ENCODE measurements at regions not wholly inside any gene's neighbourhood (a gene's known extent, or its start where the extent isn't known, plus 50 kb on each side); places are given as distances from the start of the nearest gene placed in this dataset.

DNA sequence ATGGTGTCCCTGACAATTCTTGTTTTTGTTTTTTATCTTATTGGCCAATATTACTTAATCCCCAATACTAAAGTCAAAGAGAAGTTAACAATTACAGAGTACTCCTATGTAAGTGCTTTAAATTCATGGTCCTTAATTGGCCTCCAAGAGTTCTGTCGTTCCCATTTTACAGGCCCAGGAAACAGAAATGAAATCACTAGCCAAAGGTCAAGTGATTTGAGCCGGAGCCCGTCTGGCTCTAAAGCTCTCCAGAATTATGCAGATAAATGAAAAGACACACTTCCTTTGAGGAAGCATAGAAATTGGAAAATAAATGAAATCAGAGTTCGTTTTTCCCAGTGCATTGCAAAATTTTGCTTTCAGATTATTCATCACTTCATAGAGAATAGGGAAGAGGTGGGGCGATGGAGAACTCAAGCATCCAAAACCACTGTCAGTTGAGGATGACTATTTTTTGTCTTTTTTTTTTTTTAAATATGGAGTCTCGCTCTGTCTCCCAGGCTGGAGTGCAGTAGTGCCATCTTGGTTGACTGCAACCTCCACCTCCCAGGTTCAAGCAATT, 78.5 kb downstream of the MAP1LC3B2 start:
- Histone ChIP-seq H3K27ac (ENCODE audit: low read depth, low read length, severe bottlenecking) (no peak overlapping the region), H3K9me3 (ENCODE audit: control insufficient read depth, low read length) (no peaks in the 10 kb centered on the region), H3K4me3 (ENCODE audit: extremely low read depth, insufficient read depth, low read length, poor library complexity, severe bottlenecking) (no peak overlapping the region), H3K36me3 (ENCODE audit: control insufficient read depth, insufficient read depth, low read length) (no peaks in the 10 kb centered on the region), H3K4me1 (ENCODE audit: control insufficient read depth, insufficient read depth, low read length, poor library complexity, severe bottlenecking) (no peaks in the 10 kb centered on the region)
- 89 to 97% methylated on average over 3 to 4 of the region's 6 CpGs for WGBS, 2 experiments (ENCODE audit: insufficient coverage in 2 of 2)

DNA sequence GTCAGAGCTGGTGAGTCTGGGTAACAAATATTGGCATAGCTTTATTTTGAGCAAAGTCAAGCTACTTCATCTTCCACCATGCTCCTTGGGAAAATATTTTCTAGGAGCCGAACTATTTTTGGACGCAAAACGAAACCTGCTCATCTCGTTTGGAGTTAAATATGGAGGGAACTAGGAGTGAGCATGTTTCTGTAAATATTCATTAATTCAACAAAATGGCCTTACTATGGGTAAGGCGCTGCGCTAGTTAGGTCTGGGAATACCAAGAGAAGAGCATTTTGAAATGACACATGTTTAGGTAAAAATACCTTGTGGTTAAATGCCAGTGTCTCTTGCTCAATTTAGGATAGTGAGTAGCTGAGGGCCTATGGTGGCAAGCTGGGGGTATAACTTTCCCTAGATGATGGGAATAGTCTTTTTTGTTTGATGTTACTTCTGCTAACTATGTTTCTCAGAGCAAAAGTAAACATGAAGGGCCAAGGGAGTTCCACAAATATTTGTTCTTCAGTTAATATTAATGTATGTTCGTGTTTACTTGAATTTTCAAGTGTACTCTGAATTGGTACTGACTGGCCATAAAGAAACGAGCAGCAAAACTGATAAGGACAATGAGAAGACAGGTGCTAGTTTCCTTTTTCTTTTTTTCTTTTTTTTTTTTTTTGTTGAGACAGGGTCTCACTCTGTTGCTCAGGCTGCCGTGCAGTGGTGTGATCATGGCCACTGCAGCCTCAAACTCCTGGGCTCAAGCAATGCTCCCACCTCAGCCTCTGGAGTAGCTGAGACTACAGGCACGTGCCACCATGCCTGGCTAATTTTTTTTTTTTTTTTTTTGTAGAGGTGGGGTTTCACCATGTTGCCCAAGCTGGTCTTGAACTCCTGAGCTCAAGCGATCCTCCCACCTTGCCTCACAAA, 77.7 kb downstream of the MAP1LC3B2 start:
- Histone ChIP-seq H3K9me3 (ENCODE audit: control insufficient read depth, low read length) (no peaks in the 10 kb centered on the region), H3K36me3 (ENCODE audit: control insufficient read depth, insufficient read depth, low read length) (no peaks in the 10 kb centered on the region), H3K4me3 (ENCODE audit: extremely low read depth, insufficient read depth, low read length, poor library complexity, severe bottlenecking) (no peak overlapping the region), H3K27ac (ENCODE audit: low read depth, low read length, severe bottlenecking) (no peak overlapping the region), H3K4me1 (ENCODE audit: control insufficient read depth, insufficient read depth, low read length, poor library complexity, severe bottlenecking) (no peaks in the 10 kb centered on the region)
- WGBS, 2 experiments (ENCODE audit: insufficient coverage in 2 of 2) = 71 to 87% methylated on average over 1 to 5 of the region's 11 CpGs

DNA sequence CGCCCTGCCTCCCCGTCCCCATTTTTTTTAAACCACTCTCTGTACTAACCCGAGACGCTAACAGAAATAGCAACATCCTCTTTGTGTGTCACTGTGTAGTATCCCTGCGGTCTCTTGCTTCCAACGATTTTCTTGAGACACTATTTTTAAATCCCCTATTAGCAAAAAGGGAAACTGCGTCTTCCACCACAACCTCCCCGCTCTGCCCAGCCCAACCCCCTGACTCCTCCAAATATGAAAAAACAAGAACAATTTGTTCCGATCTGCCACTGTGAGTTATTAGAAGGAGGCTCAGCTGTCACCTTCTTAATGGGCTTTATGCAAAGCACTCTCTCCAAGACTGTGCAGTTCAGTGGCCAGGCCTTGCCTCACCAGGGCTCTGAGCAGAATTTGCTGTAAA, 76.3 kb downstream of the MAP1LC3B2 start:
- Histone ChIP-seq H3K4me1 (ENCODE audit: control insufficient read depth, insufficient read depth, low read length, poor library complexity, severe bottlenecking) (no peaks in the 10 kb centered on the region), H3K9me3 (ENCODE audit: control insufficient read depth, low read length) (no peaks in the 10 kb centered on the region), H3K4me3 (ENCODE audit: extremely low read depth, insufficient read depth, low read length, poor library complexity, severe bottlenecking) (no peak overlapping the region), H3K36me3 (ENCODE audit: control insufficient read depth, insufficient read depth, low read length) (no peaks in the 10 kb centered on the region), H3K27ac (ENCODE audit: low read depth, low read length, severe bottlenecking) (no peak overlapping the region)
- 89 to 90% methylated on average over 7 of the region's 9 CpGs for WGBS, 2 experiments (ENCODE audit: insufficient coverage in 2 of 2)

DNA sequence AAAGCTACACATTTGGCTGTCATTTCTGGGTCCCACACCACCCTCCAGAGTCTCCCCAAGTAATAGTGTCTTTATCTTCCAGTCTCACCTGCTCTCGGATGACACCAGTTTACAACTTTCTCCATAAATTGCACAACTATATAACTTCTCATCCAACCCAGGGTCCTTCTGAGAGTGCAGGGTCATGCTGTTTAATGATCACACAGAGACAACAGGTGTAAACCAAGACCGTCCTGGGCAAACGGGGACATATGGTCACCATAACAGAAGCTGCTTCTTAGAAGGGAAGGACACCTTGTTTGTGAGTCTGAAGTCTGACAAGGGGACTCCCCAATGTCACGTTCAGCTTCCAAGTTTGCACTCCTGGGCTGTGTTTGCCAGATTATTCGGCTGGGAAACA, 74.3 kb downstream of the MAP1LC3B2 start:
- H3K36me3 ChIP-seq (ENCODE audit: control insufficient read depth, insufficient read depth, low read length) = no peaks in the 10 kb centered on the region
- 77 to 84% methylated on average over 4 to 5 of the region's 5 CpGs for WGBS, 2 experiments (ENCODE audit: insufficient coverage in 2 of 2)
- H3K4me1 ChIP-seq (ENCODE audit: control insufficient read depth, insufficient read depth, low read length, poor library complexity, severe bottlenecking) = no peaks in the 10 kb centered on the region

DNA sequence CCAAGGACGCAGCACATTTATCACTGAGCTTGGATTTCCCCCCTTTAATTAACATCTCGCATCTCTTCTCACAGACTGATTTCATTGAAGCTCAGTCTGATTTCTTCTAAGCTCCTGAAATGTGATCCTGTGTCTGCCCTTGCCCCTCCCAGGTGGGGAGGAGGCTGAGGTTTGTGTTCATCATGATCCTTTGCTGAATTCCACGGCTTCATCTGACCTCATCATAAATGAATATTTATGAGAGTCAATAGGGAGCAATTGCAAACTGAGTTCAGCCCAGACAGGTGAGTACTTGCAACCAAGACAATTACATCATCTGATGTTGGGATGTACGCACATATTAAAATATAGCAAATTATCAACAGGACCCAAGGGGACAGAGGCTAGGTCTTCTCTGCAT, 72.4 kb downstream of the MAP1LC3B2 start:
- no peaks in the 10 kb centered on the region for H3K4me1 ChIP-seq (ENCODE audit: control insufficient read depth, insufficient read depth, low read length, poor library complexity, severe bottlenecking)
- no peak overlapping the region for H3K4me3 ChIP-seq (ENCODE audit: extremely low read depth, insufficient read depth, low read length, poor library complexity, severe bottlenecking)
- 90 to 100% methylated on average over 2 of the region's 4 CpGs for WGBS, 2 experiments (ENCODE audit: insufficient coverage in 2 of 2)
- no peaks in the 10 kb centered on the region for H3K9me3 ChIP-seq (ENCODE audit: control insufficient read depth, low read length)
- no peaks in the 10 kb centered on the region for H3K36me3 ChIP-seq (ENCODE audit: control insufficient read depth, insufficient read depth, low read length)
- no peak overlapping the region for H3K27ac ChIP-seq (ENCODE audit: low read depth, low read length, severe bottlenecking)

More for the DNA sequence above, 74.3 kb downstream of the MAP1LC3B2 start:
- Histone ChIP-seq H3K4me3 (ENCODE audit: extremely low read depth, insufficient read depth, low read length, poor library complexity, severe bottlenecking) (no peak overlapping the region), H3K9me3 (ENCODE audit: control insufficient read depth, low read length) (no peaks in the 10 kb centered on the region), H3K27ac (ENCODE audit: low read depth, low read length, severe bottlenecking) (no peak overlapping the region)

DNA sequence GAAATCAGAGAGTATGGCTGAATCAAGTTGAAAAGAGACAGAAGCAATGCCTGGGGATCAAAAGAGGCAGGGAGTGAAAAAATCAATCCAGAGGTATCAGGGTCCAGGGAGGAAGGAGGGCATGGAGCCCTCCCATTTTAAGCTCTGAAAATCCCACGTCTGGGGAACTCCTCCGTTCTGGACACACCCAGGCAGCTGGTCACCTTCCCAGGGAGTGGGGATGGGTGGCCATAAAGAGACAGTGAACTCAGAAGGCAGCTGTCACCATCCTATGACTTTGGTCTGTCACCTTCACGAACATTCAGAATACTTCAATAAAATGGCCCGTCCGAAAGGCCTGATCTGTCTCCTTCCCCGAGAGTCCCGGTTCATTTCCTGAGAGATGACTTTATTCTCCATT, 71.6 kb downstream of the MAP1LC3B2 start:
- H3K4me3 ChIP-seq (ENCODE audit: extremely low read depth, insufficient read depth, low read length, poor library complexity, severe bottlenecking) = no peak overlapping the region
- WGBS, 2 experiments (ENCODE audit: insufficient coverage in 2 of 2) = 87 to 95% methylated on average over 5 to 7 of the region's 7 CpGs
- no peak overlapping the region for H3K27ac ChIP-seq (ENCODE audit: low read depth, low read length, severe bottlenecking)
- no peaks in the 10 kb centered on the region for H3K36me3 ChIP-seq (ENCODE audit: control insufficient read depth, insufficient read depth, low read length)
- no peaks in the 10 kb centered on the region for H3K9me3 ChIP-seq (ENCODE audit: control insufficient read depth, low read length)
- no peaks in the 10 kb centered on the region for H3K4me1 ChIP-seq (ENCODE audit: control insufficient read depth, insufficient read depth, low read length, poor library complexity, severe bottlenecking)

DNA sequence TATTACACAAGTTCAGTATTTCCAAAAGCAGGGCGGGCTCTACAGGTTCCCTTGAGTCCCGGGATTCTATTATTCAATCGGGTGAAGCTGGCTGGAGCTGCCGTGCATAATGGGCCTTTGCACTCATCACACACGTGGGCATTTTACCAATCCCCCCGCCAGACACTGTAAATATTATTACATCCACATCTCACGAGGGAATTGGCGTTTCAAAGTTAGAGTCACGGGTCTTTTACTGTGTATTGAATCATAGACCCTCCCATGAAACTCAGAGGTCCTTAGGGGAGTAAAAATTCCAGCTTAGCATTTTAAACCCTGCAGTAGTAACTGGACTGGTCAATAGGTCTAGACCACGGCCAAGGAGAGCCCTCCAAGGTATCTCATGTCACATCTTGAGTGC, 70.3 kb downstream of the MAP1LC3B2 start:
- Histone ChIP-seq H3K4me3 (ENCODE audit: extremely low read depth, insufficient read depth, low read length, poor library complexity, severe bottlenecking) (no peak overlapping the region), H3K4me1 (ENCODE audit: control insufficient read depth, insufficient read depth, low read length, poor library complexity, severe bottlenecking) (no peaks in the 10 kb centered on the region), H3K9me3 (ENCODE audit: control insufficient read depth, low read length) (no peaks in the 10 kb centered on the region), H3K36me3 (ENCODE audit: control insufficient read depth, insufficient read depth, low read length) (no peaks in the 10 kb centered on the region), H3K27ac (ENCODE audit: low read depth, low read length, severe bottlenecking) (no peak overlapping the region)
- WGBS, 2 experiments (ENCODE audit: insufficient coverage in 2 of 2) = 89 to 96% methylated on average over 8 to 10 of the region's 10 CpGs

DNA sequence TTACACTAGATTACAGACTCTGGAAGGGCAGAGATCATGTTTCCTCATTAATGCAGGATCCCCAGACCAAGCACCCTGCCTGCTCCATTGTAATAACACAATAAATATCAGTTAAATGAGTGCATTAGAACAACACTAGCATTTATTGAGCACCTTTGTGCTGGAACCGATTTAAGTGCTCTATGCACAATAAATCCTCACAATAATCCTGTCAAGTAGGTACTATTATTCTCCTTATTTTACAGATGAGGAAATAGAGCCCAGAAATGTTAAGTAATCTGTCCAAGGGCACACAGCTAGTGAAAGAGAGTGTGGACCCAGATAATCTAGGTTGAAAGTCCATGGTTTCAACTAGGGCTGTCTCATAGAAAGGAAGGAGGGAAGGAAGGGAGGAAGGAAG, 69.8 kb downstream of the MAP1LC3B2 start:
- Histone ChIP-seq H3K4me3 (ENCODE audit: extremely low read depth, insufficient read depth, low read length, poor library complexity, severe bottlenecking) (no peak overlapping the region), H3K36me3 (ENCODE audit: control insufficient read depth, insufficient read depth, low read length) (no peaks in the 10 kb centered on the region), H3K9me3 (ENCODE audit: control insufficient read depth, low read length) (no peaks in the 10 kb centered on the region), H3K4me1 (ENCODE audit: control insufficient read depth, insufficient read depth, low read length, poor library complexity, severe bottlenecking) (no peaks in the 10 kb centered on the region), H3K27ac (ENCODE audit: low read depth, low read length, severe bottlenecking) (no peak overlapping the region)
- no CpG with 5 or more reads among the region's 1 CpG for WGBS, 2 experiments (ENCODE audit: insufficient coverage in 2 of 2)

DNA sequence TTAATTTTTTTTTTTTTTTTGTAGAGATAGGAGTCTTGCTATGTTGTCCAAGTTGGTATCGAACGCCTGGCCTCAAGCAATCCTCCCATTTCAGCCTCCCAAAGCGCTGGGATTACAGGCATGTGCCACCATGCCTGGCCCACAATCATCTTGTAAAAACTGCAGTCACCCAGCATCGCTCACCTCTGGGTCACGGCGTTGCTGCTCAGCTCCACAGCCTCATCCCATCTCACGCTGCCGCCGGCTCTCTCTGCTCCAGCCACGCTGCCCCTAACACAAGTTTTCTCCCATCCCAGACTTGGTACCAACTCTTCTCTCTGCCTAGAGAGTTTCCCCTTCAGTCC, 69.2 kb downstream of the MAP1LC3B2 start:
- Histone ChIP-seq H3K36me3 (ENCODE audit: control insufficient read depth, insufficient read depth, low read length) (no peaks in the 10 kb centered on the region), H3K4me1 (ENCODE audit: control insufficient read depth, insufficient read depth, low read length, poor library complexity, severe bottlenecking) (no peaks in the 10 kb centered on the region), H3K9me3 (ENCODE audit: control insufficient read depth, low read length) (no peaks in the 10 kb centered on the region), H3K27ac (ENCODE audit: low read depth, low read length, severe bottlenecking) (no peak overlapping the region), H3K4me3 (ENCODE audit: extremely low read depth, insufficient read depth, low read length, poor library complexity, severe bottlenecking) (no peak overlapping the region)
- WGBS, 2 experiments (ENCODE audit: insufficient coverage in 2 of 2) = 90 to 99% methylated on average over 10 of the region's 10 CpGs

All from mesodermal cell (in vitro differentiated cells).